NCI-H2196 treated with DMSO at 0.1 percent for 48 hours (cell line): ENCODE measurements at regions not wholly inside any gene's neighbourhood (a gene's known extent, or its start where the extent isn't known, plus 50 kb on each side); places are given as distances from the start of the nearest gene placed in this dataset.

Source experiments
- DNase-seq: peaks from one replicate; lab custom pipeline; 2025; ENCODE audit not compliant: unreplicated experiment; lab: John Stamatoyannopoulos, UW

DNA sequence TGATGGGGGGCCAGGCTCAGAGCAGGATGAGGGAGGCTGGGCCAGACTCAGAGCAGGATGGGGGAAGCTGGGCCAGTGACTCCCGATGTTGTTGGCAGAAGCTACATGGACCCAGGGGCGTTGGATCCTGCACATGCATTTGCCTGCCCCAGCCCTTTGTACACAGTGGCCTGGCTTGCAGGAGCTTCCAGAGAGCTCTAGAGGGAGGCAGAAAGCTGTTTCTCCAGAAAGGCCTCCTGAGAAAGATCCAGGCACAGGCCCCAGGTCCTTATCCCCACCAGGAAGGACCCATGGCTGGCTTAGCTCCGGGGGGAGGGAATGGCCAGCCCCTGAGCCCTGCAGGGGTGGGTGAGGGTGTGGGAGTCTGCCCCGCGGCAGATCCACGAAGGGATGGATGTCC, 106.6 kb upstream of the ACTRT2 start:
- DNase-seq: no peak

DNA sequence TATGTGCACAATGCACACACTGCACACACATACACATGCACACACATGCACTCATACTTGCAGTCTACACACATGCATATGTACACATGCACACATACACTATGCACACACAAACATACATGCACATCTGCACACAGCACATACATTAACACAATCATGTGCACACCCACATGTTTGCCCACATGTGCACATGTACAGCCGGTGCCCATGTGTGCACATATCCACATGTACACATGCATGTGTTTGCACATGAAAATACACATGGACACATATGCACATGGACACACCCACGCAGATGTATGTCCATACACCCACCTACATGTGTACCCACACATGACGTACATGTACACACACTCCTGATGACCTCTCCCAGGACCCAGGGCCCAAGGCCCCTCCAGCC, 105.1 kb upstream of the ACTRT2 start:
- DNase-seq: no peak

DNA sequence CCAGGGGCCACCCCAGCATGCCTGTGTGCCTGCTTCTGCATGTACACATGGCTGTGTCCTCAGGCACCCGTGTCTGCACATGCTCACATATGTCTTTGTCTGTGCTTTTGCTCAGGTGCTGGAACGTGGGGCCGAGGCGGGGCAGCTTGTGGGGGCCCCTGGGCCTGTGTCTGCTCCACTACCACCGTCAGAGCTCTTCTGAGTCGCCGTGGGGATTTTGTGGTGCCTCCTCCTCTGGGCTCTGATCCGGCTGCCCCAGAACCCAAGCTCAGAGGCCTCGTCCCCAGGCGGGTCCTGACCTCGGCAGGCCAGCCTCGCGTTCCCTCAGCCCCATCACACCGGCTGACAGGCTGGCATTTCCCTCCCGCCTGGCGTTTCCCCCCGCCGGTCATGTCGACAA, 104.6 kb upstream of the ACTRT2 start:
- no peak for DNase-seq

DNA sequence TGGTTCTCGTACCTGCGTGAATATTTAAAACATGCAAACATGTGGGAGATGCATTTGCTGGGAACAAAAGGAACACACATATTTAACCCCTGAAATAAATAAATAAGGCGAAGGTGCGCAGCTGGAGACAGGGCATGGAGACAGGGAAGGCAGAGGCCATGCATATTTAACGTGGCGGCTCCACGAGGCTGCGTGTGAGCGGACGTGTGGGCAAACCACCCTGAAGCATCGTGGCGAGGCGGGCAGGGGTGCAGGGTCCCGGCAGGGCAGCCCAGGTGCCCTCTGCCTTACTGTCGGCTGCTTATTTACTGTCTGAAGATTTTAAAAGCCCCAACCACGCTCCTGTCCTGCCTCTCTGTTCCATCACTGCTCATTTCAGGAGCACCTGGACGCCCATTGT, 104.0 kb upstream of the ACTRT2 start:
- DNase-seq: no peak

DNA sequence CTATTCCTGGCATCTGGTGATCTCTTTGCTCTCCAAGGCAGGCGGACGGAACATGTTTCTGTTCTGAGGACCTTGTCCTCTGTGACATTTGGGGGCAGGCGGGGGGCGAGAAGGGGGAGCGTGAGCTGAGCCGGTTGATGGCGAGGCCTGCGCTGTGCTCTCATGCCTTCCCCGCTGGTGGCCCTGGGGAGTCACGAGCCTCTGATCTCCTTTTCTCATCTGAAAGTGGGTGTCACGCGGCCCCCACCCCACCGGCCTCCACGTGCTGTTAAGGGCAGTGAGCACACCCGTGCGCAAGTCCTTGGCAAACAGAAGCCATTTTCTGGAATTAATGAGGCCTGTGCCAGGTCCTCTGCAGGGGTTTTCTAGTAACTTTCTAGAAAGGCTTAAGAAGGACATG, 102.8 kb upstream of the ACTRT2 start:
- no peak for DNase-seq

DNA sequence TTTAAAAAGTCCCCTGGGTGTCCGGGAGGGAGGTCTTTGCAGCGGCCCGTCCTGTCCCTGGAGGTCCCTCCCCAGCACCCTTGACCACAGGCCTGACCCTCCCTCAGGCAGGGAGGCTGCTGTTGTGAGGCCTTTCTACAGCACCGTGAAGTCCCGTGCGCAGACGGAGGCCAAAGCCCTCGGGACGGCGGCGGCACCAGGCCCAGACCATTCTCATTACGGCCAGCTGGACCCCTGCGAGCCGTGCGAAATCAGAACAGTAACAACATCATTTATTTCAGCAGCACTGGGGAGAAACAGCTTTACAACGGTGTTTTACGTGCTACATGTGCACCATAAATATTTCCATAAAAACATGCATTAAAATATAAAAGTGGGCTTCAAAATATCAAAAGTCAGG, 101.4 kb upstream of the ACTRT2 start:
- no peak for DNase-seq

DNA sequence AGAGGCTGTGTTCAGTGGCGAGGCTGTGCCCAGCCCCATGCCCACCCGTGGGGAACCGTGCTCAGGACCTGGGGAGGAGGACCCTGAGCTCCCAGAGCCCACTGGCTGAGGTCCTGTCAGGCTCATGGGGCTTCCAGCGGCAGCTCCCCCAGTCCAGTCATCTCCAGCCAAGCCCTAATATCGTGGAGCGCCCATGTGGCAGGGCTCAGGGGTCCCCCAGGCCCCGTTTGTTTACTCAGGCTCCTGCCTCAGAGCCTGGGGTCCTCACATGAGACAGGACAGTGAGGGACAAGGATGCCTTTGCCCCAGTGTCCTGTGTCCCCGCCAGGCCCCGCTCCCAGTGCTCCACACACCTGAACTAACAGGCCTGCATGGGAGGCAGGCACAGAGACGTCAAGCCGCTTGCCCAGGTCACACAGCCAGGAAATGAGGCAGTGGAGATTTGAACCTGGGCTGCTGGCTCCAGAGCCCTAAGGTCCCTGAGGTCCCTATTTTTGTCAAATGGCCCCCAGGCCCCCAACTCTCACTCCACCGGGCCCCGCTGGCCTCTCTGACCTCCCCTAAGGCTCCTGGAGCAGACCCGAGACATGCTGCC, 100.7 kb upstream of the ACTRT2 start:
- DNase-seq: no peak

DNA sequence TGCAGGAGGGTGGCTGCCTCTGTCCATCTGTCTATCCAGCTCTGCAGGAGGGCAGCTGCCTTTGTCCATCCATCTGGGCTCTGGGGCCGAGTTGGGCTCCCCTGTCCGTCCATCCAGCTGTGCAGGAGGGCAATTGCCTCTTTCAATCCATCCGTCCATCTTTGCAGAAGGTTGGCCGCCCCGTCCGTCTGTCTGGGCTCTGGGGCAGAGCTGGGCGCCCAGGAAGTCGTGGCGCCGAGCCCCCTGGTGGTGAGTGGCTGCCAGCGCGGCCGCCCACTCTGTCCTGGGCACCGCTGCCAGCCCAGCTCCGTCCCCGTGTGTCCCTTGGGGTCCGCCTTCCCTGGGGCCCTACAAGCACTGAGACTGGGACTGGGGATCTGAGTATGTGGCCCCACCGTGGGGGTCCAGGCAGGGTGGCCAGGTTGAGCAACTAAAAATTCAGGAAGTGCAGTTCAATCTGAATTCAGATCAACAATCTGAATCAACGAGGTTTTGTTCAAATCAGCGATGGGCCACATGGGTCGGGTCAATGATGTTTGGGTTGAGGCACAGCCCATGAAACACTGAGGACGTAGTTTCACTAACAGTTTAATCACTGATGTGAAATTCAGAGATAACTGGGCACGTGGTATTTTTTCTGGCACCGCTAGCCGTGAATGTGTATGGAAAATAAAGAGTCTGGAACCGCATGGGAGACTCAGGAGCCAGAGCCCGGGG, 99.1 kb upstream of the ACTRT2 start:
- no peak for DNase-seq

DNA sequence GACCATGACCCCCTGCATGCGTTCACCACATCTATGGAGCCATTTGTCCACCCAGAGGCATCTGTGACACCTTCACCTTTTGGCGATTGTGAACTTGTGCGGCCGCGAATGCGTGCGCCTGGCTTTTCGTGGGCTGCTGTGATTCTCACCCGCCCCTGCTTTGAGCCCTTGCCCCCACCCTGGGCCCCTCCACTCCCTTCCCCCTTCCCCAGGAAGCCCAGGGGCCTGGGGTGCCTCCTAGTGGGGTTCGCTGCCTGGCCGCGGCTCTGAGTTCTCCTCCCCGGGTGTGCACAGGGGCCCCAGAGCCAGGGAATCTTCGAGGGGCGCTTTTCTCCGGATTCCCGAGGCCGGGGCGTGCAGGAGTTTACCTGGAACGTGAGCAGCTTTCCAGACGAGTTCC, 97.9 kb upstream of the ACTRT2 start:
- DNase-seq: no peak

DNA sequence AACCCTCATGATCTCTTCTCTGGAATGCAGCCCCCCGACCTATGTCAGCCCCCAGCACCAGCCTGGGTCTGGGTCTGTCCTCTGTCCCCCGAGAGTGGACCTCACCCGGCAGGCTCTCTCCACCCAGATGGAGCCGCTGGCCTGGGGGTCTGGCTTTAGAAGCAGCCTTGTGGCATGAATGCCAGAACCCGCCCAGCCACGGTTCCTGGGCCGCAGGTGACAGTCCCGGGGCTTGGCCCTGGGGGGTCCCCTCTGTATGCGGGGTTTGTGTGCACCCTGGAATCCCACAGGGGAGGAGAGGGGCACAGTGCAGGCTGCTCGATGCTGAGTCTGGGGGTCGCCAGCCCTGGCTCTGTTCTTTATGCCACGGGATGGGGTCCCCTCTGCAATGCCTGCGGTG, 96.0 kb upstream of the ACTRT2 start:
- DNase-seq: no peak

DNA sequence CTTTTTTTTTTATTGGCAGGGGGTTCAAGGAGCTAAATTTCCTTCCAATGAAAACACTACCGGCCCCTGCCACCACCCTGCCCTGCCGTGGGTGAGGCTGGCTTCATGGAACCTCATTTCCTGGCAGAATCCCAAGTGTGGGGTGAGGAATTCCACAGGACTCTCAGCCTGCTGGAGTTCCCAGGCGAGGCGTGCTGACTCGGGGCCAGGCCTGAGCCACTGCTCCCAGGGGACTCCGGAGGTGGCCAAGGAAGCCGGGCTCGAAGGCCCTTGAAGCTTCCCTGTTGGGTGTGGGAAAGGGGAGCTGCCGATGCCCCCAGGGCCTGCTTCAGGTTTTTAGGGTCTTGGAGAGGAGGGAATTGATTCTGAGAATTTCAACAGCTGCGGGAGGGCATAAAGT, 95.3 kb upstream of the ACTRT2 start:
- no peak for DNase-seq

DNA sequence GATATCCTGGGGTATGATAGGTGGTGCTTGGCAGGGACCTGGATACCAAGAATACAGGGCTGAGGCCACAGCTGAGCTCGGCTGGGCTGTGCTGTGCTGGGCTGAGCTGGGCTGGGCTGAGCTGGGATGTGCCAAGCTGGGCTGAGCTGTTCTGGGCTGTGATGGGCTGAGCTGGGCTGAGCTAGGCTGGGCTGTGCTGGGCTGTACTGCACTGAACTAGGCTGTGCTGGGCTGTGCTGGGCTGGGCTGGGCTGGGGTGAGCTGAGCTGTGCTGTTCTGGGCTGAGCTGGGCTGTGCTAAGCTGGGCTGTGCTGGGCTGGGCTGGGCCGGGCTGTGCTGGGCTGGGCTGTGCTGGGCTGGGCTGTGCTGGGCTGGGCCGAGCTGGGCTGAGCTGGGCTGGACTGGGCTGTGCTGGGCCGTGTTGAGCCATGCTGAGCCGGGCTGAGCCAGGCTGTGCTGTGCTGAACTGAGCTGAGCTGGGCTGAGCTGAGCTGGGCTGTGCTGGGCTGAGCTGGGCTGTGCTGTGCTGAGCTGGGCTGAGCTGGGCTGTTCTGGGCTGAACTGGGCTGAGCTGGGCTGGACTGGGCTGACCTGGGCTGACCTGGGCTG, 94.7 kb upstream of the ACTRT2 start:
- DNase-seq: no peak

DNA sequence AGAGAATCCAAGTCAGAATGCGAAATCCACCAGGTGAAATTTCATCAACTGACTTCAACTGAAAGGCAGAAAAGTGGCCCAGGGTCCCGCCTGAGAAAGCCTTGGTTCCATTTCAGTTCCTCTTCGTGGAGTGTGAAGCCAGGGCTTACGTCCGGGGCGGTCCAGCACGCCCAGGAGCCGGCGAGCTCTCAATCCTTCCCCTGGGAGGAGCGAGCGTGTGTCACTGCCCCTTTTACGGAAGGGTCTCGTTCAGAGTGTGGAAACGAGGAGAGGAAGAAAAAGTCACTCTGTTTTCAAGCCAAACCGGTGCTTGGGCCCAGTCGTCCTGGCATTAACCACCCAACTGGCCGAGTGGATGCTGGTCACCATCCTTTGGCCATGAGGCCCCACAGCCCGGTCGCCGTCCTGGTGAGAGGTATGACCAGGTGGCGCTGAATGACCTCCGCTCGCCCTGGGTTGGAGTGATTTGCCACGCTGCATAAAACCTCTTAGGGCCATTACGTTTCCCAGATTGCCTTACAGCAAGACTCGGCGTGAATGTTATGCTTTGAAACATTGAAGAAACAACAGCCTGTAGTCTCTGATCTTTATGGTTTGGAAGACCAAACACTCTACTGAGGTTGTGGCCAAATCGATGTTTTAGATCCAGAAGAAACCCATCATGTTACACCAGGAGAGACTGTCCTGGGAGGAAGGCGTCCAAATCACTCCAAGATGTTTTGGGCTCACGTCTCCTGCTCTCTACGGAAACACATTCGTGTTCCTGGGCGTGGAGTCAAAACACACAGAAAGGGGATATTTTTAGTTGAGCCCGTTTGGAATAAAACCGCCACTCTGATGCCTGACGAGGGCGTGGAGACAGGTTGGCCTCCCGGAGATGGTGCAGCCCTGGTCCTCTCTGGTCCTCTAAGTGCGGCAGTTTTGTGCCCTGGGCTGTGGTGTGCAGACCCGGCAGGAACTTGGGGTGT, 93.6 kb upstream of the ACTRT2 start:
- DNase-seq: no peak

DNA sequence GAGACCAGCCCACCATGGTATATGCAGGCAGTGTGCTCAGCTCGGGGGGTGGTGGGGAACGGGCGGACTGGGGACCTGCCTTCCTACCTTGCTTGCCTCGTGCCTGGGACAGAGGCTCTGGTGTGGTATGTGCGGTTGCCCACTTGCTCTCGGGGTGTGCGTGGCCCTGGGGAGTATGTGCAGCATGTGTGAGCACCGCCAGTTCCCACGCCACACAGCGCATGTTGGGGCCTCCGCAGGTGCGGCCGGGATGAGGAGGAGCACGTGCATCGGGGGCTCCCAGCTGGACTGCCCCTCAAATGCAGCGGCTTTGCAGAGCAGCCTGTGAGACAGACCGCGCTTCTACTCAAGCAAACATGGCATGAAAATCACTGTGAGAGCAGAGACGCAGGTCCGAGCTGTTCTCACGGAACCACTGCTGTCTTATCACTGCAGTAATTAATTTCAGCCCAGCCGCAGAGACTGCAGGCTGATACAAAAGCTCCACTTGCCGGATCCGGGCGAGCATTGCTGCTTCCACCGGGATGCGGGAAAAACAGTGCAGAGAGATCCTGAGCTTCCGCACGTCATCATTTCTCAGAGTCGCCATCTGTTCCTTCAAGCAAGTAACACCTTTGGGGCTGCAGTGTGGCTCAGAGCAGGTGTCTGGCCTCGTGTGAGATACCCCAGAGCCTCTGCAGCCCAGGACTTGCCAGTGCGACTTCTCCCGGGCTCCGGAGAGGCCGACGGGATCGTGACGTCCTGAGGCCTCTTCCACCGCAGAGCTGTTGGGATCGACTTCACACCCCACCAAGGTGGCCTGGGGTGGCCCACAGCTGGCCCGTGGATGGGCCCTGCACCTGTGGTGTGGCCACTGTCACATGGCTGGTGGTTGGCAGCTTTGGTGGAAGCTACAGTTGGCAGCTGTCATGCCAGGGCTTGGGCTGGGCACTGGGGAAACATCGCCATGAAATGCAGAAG, 92.6 kb upstream of the ACTRT2 start:
- DNase-seq: no peak

DNA sequence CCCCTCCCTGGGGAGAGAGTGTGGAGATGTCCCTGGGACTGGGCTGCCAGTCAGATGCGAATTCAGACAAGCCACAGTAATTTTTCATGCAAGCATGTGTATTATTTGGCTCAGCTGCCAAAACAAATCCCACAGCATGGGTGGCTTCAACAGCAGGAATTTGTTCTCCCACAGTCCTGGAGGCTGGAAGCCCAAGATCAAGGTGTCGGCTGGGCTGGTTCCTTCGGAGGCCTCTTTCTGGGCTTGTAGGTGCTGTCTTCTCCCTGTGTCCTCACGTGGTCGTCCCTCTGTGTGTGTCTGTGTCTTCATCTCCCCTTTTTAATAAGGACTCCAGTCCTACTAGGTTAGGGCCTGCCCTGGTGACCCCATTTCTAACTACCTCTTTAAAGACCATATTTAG, 91.9 kb upstream of the ACTRT2 start:
- no peak for DNase-seq

DNA sequence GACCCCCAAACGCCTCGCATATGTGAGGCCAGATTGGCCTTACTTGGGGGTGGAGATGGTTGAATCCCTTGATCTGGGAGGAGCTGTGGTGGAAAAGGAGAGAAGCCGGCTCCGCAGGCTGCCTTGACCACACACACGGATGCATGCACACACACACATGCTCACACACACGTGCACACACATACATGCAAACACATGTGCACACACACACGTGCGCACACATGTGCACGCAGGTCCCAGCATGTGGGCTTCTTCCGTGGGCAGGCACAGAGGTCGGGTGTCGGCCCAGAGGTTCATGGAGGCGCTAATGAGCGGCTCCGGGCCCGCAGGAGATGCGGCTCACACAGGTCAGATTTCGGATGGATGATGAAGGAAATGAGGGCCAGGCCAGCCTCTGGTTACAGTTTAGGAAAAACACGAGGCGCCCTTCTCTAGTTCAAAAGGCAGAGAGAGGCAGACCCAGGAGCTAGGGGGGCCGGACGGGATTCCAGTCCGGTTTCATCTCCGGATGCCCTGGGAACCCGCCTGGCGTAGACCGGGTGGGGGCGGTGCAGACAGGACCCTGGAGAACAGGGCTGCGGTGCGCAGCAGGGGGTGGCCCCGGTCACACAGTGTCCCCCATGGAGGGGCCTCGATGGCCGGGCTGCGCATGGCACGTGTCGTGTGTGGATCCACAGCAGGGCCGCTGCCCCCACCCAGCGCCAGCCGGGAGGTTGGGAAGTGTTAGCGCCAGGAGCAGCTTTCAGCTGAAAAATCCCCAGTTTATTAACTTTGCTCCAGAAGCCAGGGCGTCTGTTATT, 91.1 kb upstream of the ACTRT2 start:
- no peak for DNase-seq

DNA sequence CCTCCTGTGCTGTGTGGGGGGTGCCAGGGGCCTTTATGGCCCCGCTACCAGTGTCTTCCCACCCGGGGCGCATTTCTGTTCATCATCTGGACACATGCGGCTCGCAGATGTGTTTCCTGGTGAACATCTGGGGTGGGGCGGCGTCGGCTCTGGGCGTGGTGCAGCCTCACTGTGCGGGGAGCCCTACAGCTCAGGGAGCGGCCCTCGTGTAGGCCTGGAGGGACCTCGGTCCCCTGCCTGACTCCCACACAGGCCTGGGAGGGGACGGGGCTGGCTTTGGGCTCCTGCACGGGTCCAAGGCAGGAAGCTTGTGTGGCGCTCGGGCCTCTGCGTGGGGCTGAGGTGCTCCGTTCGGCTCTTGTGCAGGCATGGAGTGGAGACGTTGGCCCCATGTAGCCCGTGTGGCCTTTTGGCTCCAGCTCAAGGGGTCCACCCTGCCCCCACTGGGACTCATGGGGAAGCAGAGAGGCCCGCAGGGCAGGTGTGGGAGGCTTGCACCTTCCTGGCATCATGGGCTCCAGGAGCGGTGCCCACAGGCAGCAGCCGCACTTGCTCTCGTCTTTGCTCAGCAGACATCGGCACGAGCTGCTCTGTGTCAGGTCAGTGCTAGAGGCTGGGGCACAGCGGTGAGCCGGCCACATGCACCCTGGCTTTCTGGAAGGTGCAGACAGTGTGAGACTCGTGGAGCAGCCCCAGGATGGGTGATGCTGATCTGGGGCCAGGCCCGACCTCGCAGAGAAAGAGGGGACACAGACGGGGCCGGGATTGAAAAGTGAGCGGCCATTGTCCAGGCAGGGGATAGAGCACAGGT, 90.1 kb upstream of the ACTRT2 start:
- no peak for DNase-seq

DNA sequence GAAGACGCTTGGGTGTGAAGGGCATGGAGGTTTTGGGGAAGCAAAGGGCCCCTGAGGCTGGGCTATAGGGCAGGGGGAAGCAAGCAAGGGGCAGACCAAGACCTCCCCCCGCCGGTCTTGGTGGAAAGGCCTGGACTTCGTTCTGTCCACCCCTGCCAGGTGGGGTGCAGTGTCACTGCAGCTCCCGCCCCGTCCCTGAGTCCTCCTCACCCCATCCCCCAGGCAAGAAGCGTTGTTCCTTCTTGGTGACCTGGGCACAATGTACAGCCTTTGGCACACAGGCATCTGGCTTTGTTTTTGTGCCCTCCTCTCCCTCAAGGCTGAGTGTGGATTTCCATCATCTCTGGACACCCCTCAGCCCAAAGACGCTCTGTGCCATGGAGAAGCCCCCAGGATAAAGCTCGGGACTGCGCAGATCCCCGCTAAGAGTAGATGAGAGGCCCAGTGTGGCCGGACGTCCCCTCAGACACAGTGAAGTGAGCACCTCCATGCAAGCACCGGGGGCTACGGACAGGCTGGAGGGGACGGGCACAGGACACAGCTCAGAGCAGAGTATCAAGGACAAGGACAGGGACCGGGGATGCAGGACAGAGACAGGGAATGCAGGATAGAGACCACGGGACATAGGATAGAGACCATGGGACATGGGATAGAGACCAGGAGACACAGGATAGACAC, 89.4 kb upstream of the ACTRT2 start:
- DNase-seq: no peak
